ENCODE measurements at regions not wholly inside any gene's neighbourhood (a gene's known extent, or its start where the extent isn't known, plus 50 kb on each side); places are given as distances from the start of the nearest gene placed in this dataset.

DNA sequence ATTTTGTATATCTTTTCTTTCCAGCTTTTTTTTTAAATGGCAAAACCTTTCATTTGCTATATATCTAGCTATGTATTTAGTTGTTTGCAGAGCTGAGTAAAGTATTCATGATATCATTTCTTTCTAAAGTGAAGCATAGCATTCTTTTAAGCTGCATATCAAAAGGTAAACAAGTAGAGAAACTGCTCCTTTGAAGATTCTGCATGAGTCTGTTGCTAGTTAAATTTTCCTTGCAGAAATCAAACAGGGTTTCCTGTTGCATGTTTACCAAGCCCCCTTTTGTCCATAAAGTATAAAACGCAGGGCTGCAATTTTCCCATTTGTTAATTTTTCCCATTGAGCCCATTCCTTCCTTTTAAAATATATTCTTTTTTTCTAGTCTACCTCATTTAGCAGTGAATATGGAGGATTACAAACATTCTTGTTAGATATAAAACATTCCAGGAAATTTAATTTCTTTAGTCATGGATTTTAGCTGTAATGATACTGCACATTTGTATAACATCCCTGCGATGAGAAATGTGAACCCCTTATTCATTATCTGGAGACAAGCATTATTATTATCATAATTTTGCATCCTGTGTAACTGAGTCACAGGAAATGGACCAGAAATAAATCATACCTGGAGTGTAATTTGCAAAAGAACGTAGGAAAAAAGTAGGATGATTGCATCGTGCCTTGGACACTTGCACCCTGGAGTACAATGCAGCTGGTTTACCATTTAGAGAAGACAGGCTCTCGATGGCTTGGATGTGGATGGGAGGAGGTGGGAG, 110.9 kb upstream of the ARGLU1 start:
- TF ChIP-seq, protein P1, sequence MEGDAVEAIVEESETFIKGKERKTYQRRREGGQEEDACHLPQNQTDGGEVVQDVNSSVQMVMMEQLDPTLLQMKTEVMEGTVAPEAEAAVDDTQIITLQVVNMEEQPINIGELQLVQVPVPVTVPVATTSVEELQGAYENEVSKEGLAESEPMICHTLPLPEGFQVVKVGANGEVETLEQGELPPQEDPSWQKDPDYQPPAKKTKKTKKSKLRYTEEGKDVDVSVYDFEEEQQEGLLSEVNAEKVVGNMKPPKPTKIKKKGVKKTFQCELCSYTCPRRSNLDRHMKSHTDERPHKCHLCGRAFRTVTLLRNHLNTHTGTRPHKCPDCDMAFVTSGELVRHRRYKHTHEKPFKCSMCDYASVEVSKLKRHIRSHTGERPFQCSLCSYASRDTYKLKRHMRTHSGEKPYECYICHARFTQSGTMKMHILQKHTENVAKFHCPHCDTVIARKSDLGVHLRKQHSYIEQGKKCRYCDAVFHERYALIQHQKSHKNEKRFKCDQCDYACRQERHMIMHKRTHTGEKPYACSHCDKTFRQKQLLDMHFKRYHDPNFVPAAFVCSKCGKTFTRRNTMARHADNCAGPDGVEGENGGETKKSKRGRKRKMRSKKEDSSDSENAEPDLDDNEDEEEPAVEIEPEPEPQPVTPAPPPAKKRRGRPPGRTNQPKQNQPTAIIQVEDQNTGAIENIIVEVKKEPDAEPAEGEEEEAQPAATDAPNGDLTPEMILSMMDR (IDR thresholded peaks at IDR 0.05; ENCODE audit: insufficient read depth, low read length, severe bottlenecking): no peak
- Histone ChIP-seq H3K36me3 (ENCODE audit: control insufficient read depth, insufficient read depth, low read length) (no peaks in the 10 kb centered on the region), H3K27me3 (ENCODE audit: control insufficient read depth, insufficient read depth, low read length) (no peaks in the 10 kb centered on the region), H3K4me3 (ENCODE audit: low read depth, low read length) (no peak overlapping the region)
- no peak for FAIRE-seq
- DNase-seq (ENCODE audit: low read depth): no peak

GRCh38 chr13:106675311-106675710, 107.4 kb upstream of the ARGLU1 start:
- no peak overlapping the region for H3K4me3 ChIP-seq (ENCODE audit: low read depth, low read length)

GRCh38 chr13:106660746-106661625, 93.0 kb upstream of the ARGLU1 start:
- no peak for FAIRE-seq
- H3K27me3 ChIP-seq (ENCODE audit: control insufficient read depth, insufficient read depth, low read length): no peaks in the 10 kb centered on the region

More at GRCh38 chr13:106675311-106675710, 107.4 kb upstream of the ARGLU1 start:
- H3K27me3 ChIP-seq (ENCODE audit: control insufficient read depth, insufficient read depth, low read length): no peaks in the 10 kb centered on the region
- TF ChIP-seq, protein P1 (IDR thresholded peaks at IDR 0.05; ENCODE audit: insufficient read depth, low read length, severe bottlenecking): no peak
- H3K36me3 ChIP-seq (ENCODE audit: control insufficient read depth, insufficient read depth, low read length): no peaks in the 10 kb centered on the region
- DNase-seq (ENCODE audit: low read depth) (no peak), FAIRE-seq (no peak)

DNA sequence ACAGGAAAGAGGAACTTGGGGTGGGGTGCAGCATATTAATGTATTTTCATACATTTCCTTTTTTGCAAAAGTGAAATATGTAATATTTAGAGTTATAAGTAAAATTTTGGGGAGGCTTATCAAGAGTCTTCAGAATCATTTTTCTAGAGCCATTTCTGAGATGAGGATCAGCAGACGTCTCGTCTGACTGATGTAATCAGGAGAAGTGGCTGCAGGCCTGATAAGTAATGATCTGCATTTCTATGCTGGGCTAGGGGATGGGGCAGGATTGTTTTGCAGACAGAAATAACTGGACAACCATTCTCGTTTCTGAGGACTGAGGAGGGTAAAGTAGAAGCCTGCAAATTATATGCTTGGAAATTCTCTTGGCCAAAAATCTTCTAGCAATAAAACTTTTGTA, 89.2 kb upstream of the ARGLU1 start:
- FAIRE-seq: no peak
- no peak overlapping the region for H3K4me3 ChIP-seq (ENCODE audit: low read depth, low read length)
- TF ChIP-seq, protein P1 (IDR thresholded peaks at IDR 0.05; ENCODE audit: insufficient read depth, low read length, severe bottlenecking): no peak
- H3K36me3 ChIP-seq (ENCODE audit: control insufficient read depth, insufficient read depth, low read length): no peaks in the 10 kb centered on the region
- H3K27me3 ChIP-seq (ENCODE audit: control insufficient read depth, insufficient read depth, low read length): no peaks in the 10 kb centered on the region
- DNase-seq (ENCODE audit: low read depth): no peak

More at GRCh38 chr13:106660746-106661625, 93.0 kb upstream of the ARGLU1 start:
- TF ChIP-seq, protein P1 (IDR thresholded peaks at IDR 0.05; ENCODE audit: insufficient read depth, low read length, severe bottlenecking): no peak
- Histone ChIP-seq H3K36me3 (ENCODE audit: control insufficient read depth, insufficient read depth, low read length) (no peaks in the 10 kb centered on the region), H3K4me3 (ENCODE audit: low read depth, low read length) (no peak overlapping the region)
- DNase-seq (ENCODE audit: low read depth): no peak

GRCh38 chr13:106656186-106656585, 88.2 kb upstream of the ARGLU1 start:
- DNase-seq (ENCODE audit: low read depth): no peak
- FAIRE-seq: no peak

More at GRCh38 chr13:106656186-106656585, 88.2 kb upstream of the ARGLU1 start:
- H3K27me3 ChIP-seq (ENCODE audit: control insufficient read depth, insufficient read depth, low read length): no peaks in the 10 kb centered on the region
- TF ChIP-seq, protein P1 (IDR thresholded peaks at IDR 0.05; ENCODE audit: insufficient read depth, low read length, severe bottlenecking): no peak
- no peaks in the 10 kb centered on the region for H3K36me3 ChIP-seq (ENCODE audit: control insufficient read depth, insufficient read depth, low read length)
- H3K4me3 ChIP-seq (ENCODE audit: low read depth, low read length): no peak overlapping the region

Measured in bronchial epithelial cell (primary cell).